Testis (tissue), 2 donors: ENCODE measurements at regions not wholly inside any gene's neighbourhood (a gene's known extent, or its start where the extent isn't known, plus 50 kb on each side); places are given as distances from the start of the nearest gene placed in this dataset.

ENCODE experiments used
- DNase-seq: peaks from one replicate; pipeline ENCODE4 v3.0.0-alpha.2; 2019
- H3K27ac ChIP-seq, 2 donors: fragments of 200-600 bp; sonication (generic); one replicate each; pipeline ENCODE4 v1.5.1; 2019
- H3K27me3 ChIP-seq: fragments of 200-600 bp; sonication (generic); one replicate; pipeline ENCODE4 v1.5.1; 2019
- H3K36me3 ChIP-seq: fragments of 200-600 bp; sonication (generic); one replicate; pipeline ENCODE4 v1.5.1; 2017; ENCODE audit warnings: low read depth; ENCODE audit errors: missing control alignments
- H3K4me1 ChIP-seq: fragments of 200-600 bp; sonication (generic); one replicate; pipeline ENCODE4 v1.5.1; 2019
- H3K4me3 ChIP-seq, 2 donors: fragments of 200-600 bp; sonication (generic); one replicate each; pipeline ENCODE4 v1.5.1; 2017 to 2019
- H3K9me3 ChIP-seq: fragments of 200-600 bp; sonication (generic); one replicate; pipeline ENCODE4 v1.5.1; 2017
- CTCF ChIP-seq, 3 experiments: fragments of 450-650 bp in 2 of 3; fragments of 200-600 bp in 1 of 3; sonication (generic) in 1 of 3; IDR thresholded peaks; one replicate each; pipeline ENCODE4 v1.5.1; 2016 to 2019; ENCODE audit warnings: antibody characterized with exemption in 3 of 3, mild to moderate bottlenecking in 2 of 3, moderate library complexity in 1 of 3
- POLR2A ChIP-seq: fragments of 450-650 bp; IDR thresholded peaks from one replicate; pipeline ENCODE4 v1.6.1; 2017; ENCODE audit warnings: antibody characterized with exemption, mild to moderate bottlenecking, moderate library complexity
- WGBS, 2 donors: methylation state at CpG; one replicate each; pipeline ENCODE4 v1.1.5; 2018; 5-methylcytosine and 5-hydroxymethylcytosine counted together
- intact Hi-C: fragments of 100-400 bp; cut with DNase I; formaldehyde crosslinking; loops from one replicate; pipeline ENCODE4 v1.15.1; 2023; ENCODE audit warnings: low total_unique reads

GRCh38 chr1:239926184-239926583, 165.5 kb upstream of the FMN2 start:
- Histone ChIP-seq H3K4me3 (no peak overlapping the region), H3K27me3 (no peaks in the 10 kb centered on the region), H3K9me3 (no peaks in the 10 kb centered on the region), H3K27ac (no peak overlapping the region), H3K4me1 (no peaks in the 10 kb centered on the region), H3K36me3 (no peaks in the 10 kb centered on the region)
- intact Hi-C loops: no loop called here
- no peak for TF ChIP-seq CTCF (IDR thresholded peaks at IDR 0.05)
- TF ChIP-seq POLR2A: no peak
- WGBS, 2 donors: 57 to 58% methylated on average over 3 of the region's 3 CpGs
- DNase-seq: no peak

- 79 to 82% methylated on average over 6 of the region's 6 CpGs for WGBS, 2 donors
Measured at GRCh38 chr1:239929317-239929716, 162.4 kb upstream of the FMN2 start.

GRCh38 chr1:239930686-239931262, 160.9 kb upstream of the FMN2 start:
- Histone ChIP-seq H3K4me1 (no peaks in the 10 kb centered on the region), H3K9me3 (no peaks in the 10 kb centered on the region), H3K4me3 (no peak overlapping the region), H3K36me3 (no peaks in the 10 kb centered on the region), H3K27ac (no peak overlapping the region), H3K27me3 (no peaks in the 10 kb centered on the region)
- TF ChIP-seq CTCF (IDR thresholded peaks at IDR 0.05) (no peak), POLR2A (no peak)
- 73 to 74% methylated on average over 3 of the region's 3 CpGs for WGBS, 2 donors
- DNase-seq: no peak
- intact Hi-C loops: no loop called here

More at GRCh38 chr1:239929317-239929716, 162.4 kb upstream of the FMN2 start:
- intact Hi-C loops: no loop called here
- no peaks in the 10 kb centered on the region for H3K4me1 ChIP-seq
- no peaks in the 10 kb centered on the region for H3K36me3 ChIP-seq
- H3K27me3 ChIP-seq: no peaks in the 10 kb centered on the region
- TF ChIP-seq POLR2A (no peak), CTCF (IDR thresholded peaks at IDR 0.05) (no peak)
- no peaks in the 10 kb centered on the region for H3K9me3 ChIP-seq
- DNase-seq: no peak
- no peak overlapping the region for H3K4me3 ChIP-seq
- no peak overlapping the region for H3K27ac ChIP-seq

GRCh38 chr1:239931341-239931740, 160.3 kb upstream of the FMN2 start:
- Histone ChIP-seq H3K36me3 (no peaks in the 10 kb centered on the region), H3K9me3 (no peaks in the 10 kb centered on the region), H3K27me3 (no peaks in the 10 kb centered on the region), H3K4me3 (no peak overlapping the region), H3K4me1 (no peaks in the 10 kb centered on the region), H3K27ac (no peak overlapping the region)
- TF ChIP-seq CTCF (IDR thresholded peaks at IDR 0.05) (no peak), POLR2A (no peak)
- DNase-seq: no peak
- intact Hi-C loops: no loop called here
- WGBS, 2 donors: 82 to 90% methylated on average over 6 of the region's 6 CpGs

GRCh38 chr1:239939602-239940001, 152.1 kb upstream of the FMN2 start:
- no peaks in the 10 kb centered on the region for H3K27me3 ChIP-seq
- no peak overlapping the region for H3K27ac ChIP-seq
- intact Hi-C loops: no loop called here
- no peak overlapping the region for H3K4me3 ChIP-seq
- no peaks in the 10 kb centered on the region for H3K36me3 ChIP-seq
- no peak for DNase-seq
- WGBS, 2 donors: 51 to 68% methylated on average over 2 of the region's 2 CpGs
- TF ChIP-seq CTCF (IDR thresholded peaks at IDR 0.05) (no peak), POLR2A (no peak)
- H3K4me1 ChIP-seq: no peaks in the 10 kb centered on the region
- H3K9me3 ChIP-seq: no peaks in the 10 kb centered on the region
